WTC11 (cell line): ENCODE measurements at regions not wholly inside any gene's neighbourhood (a gene's known extent, or its start where the extent isn't known, plus 50 kb on each side); places are given as distances from the start of the nearest gene placed in this dataset.

Source experiments
- ATAC-seq: fragments of 200-7000 bp; cut with Tn5 transposase; 2 replicates; pipeline ENCODE4 v1.10.0; 2021; ENCODE audit warnings: mild to moderate bottlenecking, moderate library complexity
- CTCF ChIA-PET: fragments of 300-600 bp; sonication (Branson Sonifier 250); formaldehyde crosslinking; loops from one replicate; lab custom pipeline; 2021; ENCODE audit warnings: antibody characterized with exemption; lab: Charles Lee
- POLR2A ChIA-PET: fragments of 350-600 bp; sonication (Branson Sonifier 250); formaldehyde crosslinking; loops from one replicate; lab custom pipeline; 2021; ENCODE audit warnings: antibody characterized with exemption; lab: Charles Lee
- DNase-seq: peaks from one replicate; pipeline ENCODE4 v3.0.0; 2021; ENCODE audit warnings: low spot score
- H3K27ac Mint-ChIP-seq: 2 replicates; pipeline ENCODE4 v1.8.0; 2021; ENCODE audit warnings: mixed read lengths
- H3K27me3 Mint-ChIP-seq: 2 replicates; pipeline ENCODE4 v1.8.0; 2021; ENCODE audit warnings: low read depth, mild to moderate bottlenecking, moderate library complexity, mixed read lengths
- H3K36me3 Mint-ChIP-seq: 2 replicates; pipeline ENCODE4 v1.8.0; 2021; ENCODE audit warnings: mixed read lengths
- H3K4me1 Mint-ChIP-seq: 2 replicates; pipeline ENCODE4 v1.8.0; 2022; ENCODE audit warnings: mixed read lengths
- H3K4me3 Mint-ChIP-seq: 2 replicates; pipeline ENCODE4 v1.8.0; 2021; ENCODE audit warnings: mild to moderate bottlenecking, moderate library complexity, mixed read lengths
- H3K9me3 Mint-ChIP-seq: 2 replicates; pipeline ENCODE4 v1.8.0; 2021; ENCODE audit warnings: mixed read lengths
- ATF1 ChIP-seq: sonication (generic); formaldehyde crosslinking; IDR thresholded peaks from 2 replicates; pipeline ENCODE4 v1.8.1; 2023; ENCODE audit warnings: mild to moderate bottlenecking, moderate library complexity, missing genetic modification reagents
- CBFB ChIP-seq: sonication (generic); formaldehyde crosslinking; IDR thresholded peaks from 2 replicates; pipeline ENCODE4 v1.8.1; 2022; ENCODE audit warnings: mild to moderate bottlenecking, low read depth, missing genetic modification reagents
- CREM ChIP-seq: sonication (generic); formaldehyde crosslinking; IDR thresholded peaks from 2 replicates; pipeline ENCODE4 v1.8.1; 2022; ENCODE audit warnings: mild to moderate bottlenecking, missing genetic modification reagents, moderate library complexity
- GTF2I ChIP-seq: fragments of 250-450 bp; sonication (Bioruptor Pico); conservative IDR thresholded peaks from 2 replicates; pipeline ENCODE4 v1.4.0; 2021; ENCODE audit warnings: mild to moderate bottlenecking
- HMGXB4 ChIP-seq: sonication (generic); formaldehyde crosslinking; IDR thresholded peaks from 2 replicates; pipeline ENCODE4 v1.8.1; 2023; ENCODE audit warnings: mild to moderate bottlenecking, moderate library complexity, missing genetic modification reagents
- KAT7 ChIP-seq: sonication (generic); formaldehyde crosslinking; IDR thresholded peaks from 2 replicates; pipeline ENCODE4 v1.8.1; 2023; ENCODE audit warnings: missing genetic modification reagents, mild to moderate bottlenecking, borderline replicate concordance
- NFYB ChIP-seq: sonication (generic); formaldehyde crosslinking; conservative IDR thresholded peaks from 2 replicates; pipeline ENCODE4 v1.8.0; 2022; ENCODE audit warnings: low read depth, missing genetic modification reagents
- NR1H2 ChIP-seq: sonication (generic); formaldehyde crosslinking; IDR thresholded peaks from 2 replicates; pipeline ENCODE4 v1.9.0; 2021; ENCODE audit warnings: mild to moderate bottlenecking, moderate library complexity, missing genetic modification reagents
- NR3C1 ChIP-seq: sonication (generic); formaldehyde crosslinking; conservative IDR thresholded peaks from 2 replicates; pipeline ENCODE4 v1.8.1; 2023; ENCODE audit warnings: low read depth, mild to moderate bottlenecking, missing genetic modification reagents
- PRRX2 ChIP-seq: fragments of 250-450 bp; sonication (Bioruptor Pico); IDR thresholded peaks from 2 replicates; pipeline ENCODE4 v1.8.0; 2021; ENCODE audit warnings: mild to moderate bottlenecking
- SMAD3 ChIP-seq: sonication (generic); formaldehyde crosslinking; IDR thresholded peaks from 2 replicates; pipeline ENCODE4 v1.8.0; 2022; ENCODE audit warnings: missing genetic modification reagents, mild to moderate bottlenecking, borderline replicate concordance
- ZBTB43 ChIP-seq: sonication (generic); formaldehyde crosslinking; IDR thresholded peaks from 2 replicates; pipeline ENCODE4 v1.8.1; 2023; ENCODE audit warnings: mild to moderate bottlenecking, missing genetic modification reagents
- ZNF263 ChIP-seq: sonication (generic); formaldehyde crosslinking; IDR thresholded peaks from 2 replicates; pipeline ENCODE4 v1.8.1; 2022; ENCODE audit warnings: low read depth, mild to moderate bottlenecking, moderate library complexity, missing genetic modification reagents
- ZNF423 ChIP-seq: fragments of 250-450 bp; sonication (Bioruptor Pico); IDR thresholded peaks from 2 replicates; pipeline ENCODE4 v2.1.2; 2022; ENCODE audit warnings: mild to moderate bottlenecking, moderate library complexity
- TF ChIP-seq, protein P1 (sequence below): sonication (generic); formaldehyde crosslinking; IDR thresholded peaks from 2 replicates; pipeline ENCODE4 v1.8.1; 2023; ENCODE audit warnings: mild to moderate bottlenecking, missing genetic modification reagents, borderline replicate concordance

DNA sequence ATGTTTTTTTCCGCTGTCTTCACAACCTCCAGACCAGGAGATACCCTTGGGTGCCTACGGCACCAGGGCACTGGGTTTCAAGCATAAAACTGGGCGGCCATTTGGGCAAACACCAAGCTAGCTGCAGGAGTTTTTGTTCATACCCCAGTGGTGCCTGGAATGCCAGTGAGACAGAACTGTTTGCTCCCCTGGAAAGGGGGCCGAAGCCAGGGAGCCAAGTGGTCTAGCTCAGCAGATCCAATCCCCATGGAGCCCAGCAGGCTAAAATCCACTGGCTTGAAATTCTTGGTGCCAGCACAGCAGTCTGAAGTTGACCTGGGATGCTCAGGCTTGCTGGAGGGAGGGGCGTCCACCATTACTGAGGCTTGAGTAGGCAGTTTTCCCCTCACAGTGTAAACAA is 265.3 kb upstream of the ZEB2 start:
- ATAC-seq = no peak
- no peaks in the 10 kb centered on the region for H3K36me3 Mint-ChIP-seq
- ChIA-PET POLR2A (interaction anchor here (0.7 kb wide), 1 partner anchor 116 kb away, joined by 3 read pairs; no protein-coding TSS in a partner anchor), CTCF (no interaction called here)
- no peak overlapping the region for H3K27ac Mint-ChIP-seq
- no peak overlapping the region for H3K4me3 Mint-ChIP-seq
- H3K4me1 Mint-ChIP-seq = no peaks in the 10 kb centered on the region
- H3K27me3 Mint-ChIP-seq = no peaks in the 10 kb centered on the region
- DNase-seq = no peak
- H3K9me3 Mint-ChIP-seq = peaks cover 21% of the 10 kb centered on the region
- TF ChIP-seq ZNF263 (no peak), ZBTB43 (CRISPR knock-in tag) (no peak), NR3C1 (CRISPR knock-in tag) (no peak)

DNA sequence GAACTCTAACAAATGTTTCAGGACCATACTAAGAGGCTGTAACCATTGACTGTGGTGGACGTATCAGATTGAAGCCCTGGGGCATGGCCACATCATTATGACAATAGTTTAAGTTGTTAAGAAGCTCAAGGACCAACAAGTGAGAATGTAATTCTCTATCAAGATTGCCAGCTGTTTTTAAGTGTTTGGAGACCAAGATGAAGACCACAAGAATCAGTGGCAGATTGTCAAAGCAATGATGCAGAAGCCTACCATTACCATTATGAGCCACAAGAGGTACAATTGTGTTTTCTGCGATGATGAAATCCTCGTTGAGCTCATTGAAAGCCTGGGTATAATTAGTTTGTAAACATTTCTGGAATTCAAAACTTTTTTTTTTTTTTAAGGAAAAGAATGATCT is 261.1 kb upstream of the ZEB2 start:
- Mint-ChIP-seq H3K27me3 (no peaks in the 10 kb centered on the region), H3K36me3 (no peaks in the 10 kb centered on the region), H3K9me3 (peaks cover 5% of the 10 kb centered on the region), H3K27ac (no peak overlapping the region), H3K4me3 (no peak overlapping the region), H3K4me1 (0 out of 2 replicates have a peak, but pooled peaks cover under 1% of the 10 kb centered on the region)
- ChIA-PET CTCF (interaction anchor here (0.6 kb wide), 1 partner anchor 650 kb away, joined by 3 read pairs; no protein-coding TSS in a partner anchor), POLR2A (no interaction called here)
- TF ChIP-seq KAT7 (CRISPR knock-in tag) = no peak
- DNase-seq (no peak), ATAC-seq (no peak)

DNA sequence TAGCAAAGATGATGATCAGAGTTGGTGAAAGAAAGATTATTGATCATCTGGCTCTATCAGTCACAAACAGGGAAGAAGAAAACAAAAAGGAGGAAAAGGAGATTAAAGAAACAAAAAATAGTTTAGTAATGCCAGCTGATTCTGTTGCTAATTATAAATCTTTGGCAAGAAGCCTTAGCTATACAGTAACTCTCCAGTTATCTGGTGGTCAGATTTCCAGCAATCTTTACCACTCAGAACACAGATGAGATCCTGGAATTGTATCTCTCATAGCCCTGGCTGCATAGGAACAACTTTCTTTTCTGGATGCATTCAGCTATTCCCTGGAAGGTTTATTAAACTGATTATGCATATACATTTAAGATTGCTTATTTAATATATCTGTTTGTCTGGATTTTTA is 256.8 kb upstream of the ZEB2 start:
- no peak for DNase-seq
- Mint-ChIP-seq H3K4me3 (no peak overlapping the region), H3K4me1 (peaks cover 8% of the 10 kb centered on the region; the same call in 1 of the 2 replicates), H3K36me3 (no peaks in the 10 kb centered on the region), H3K9me3 (no peaks in the 10 kb centered on the region), H3K27me3 (no peaks in the 10 kb centered on the region)
- TF ChIP-seq, protein P1, sequence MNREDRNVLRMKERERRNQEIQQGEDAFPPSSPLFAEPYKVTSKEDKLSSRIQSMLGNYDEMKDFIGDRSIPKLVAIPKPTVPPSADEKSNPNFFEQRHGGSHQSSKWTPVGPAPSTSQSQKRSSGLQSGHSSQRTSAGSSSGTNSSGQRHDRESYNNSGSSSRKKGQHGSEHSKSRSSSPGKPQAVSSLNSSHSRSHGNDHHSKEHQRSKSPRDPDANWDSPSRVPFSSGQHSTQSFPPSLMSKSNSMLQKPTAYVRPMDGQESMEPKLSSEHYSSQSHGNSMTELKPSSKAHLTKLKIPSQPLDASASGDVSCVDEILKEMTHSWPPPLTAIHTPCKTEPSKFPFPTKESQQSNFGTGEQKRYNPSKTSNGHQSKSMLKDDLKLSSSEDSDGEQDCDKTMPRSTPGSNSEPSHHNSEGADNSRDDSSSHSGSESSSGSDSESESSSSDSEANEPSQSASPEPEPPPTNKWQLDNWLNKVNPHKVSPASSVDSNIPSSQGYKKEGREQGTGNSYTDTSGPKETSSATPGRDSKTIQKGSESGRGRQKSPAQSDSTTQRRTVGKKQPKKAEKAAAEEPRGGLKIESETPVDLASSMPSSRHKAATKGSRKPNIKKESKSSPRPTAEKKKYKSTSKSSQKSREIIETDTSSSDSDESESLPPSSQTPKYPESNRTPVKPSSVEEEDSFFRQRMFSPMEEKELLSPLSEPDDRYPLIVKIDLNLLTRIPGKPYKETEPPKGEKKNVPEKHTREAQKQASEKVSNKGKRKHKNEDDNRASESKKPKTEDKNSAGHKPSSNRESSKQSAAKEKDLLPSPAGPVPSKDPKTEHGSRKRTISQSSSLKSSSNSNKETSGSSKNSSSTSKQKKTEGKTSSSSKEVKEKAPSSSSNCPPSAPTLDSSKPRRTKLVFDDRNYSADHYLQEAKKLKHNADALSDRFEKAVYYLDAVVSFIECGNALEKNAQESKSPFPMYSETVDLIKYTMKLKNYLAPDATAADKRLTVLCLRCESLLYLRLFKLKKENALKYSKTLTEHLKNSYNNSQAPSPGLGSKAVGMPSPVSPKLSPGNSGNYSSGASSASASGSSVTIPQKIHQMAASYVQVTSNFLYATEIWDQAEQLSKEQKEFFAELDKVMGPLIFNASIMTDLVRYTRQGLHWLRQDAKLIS = no peak
- TF ChIP-seq NFYB (CRISPR knock-in tag) (no peak), CBFB (CRISPR knock-in tag) (no peak), KAT7 (CRISPR knock-in tag) (no peak), GTF2I (CRISPR knock-in tag) (no peak), NR1H2 (no peak), ATF1 (no peak), ZNF423 (CRISPR knock-in tag) (no peak)
- TF ChIP-seq, all 79 proteins: peak for 0
- ChIA-PET POLR2A (no interaction called here), CTCF (no interaction called here)
- H3K27ac Mint-ChIP-seq = no peak overlapping the region
- no peak for ATAC-seq

GRCh38 chr2:144774809-144775208 is 254.9 kb upstream of the ZEB2 start:
- peaks cover 8% of the 10 kb centered on the region for H3K4me1 Mint-ChIP-seq
- no peaks in the 10 kb centered on the region for H3K36me3 Mint-ChIP-seq
- no peak for ATAC-seq
- H3K27me3 Mint-ChIP-seq = no peaks in the 10 kb centered on the region
- no peak for DNase-seq
- ChIA-PET CTCF (no interaction called here), POLR2A (no interaction called here)
- no peaks in the 10 kb centered on the region for H3K9me3 Mint-ChIP-seq
- H3K27ac Mint-ChIP-seq = no peak overlapping the region
- no peak overlapping the region for H3K4me3 Mint-ChIP-seq
- TF ChIP-seq ATF1 (no peak), CREM (CRISPR knock-in tag) (no peak), PRRX2 (no peak), SMAD3 (CRISPR knock-in tag) (no peak), HMGXB4 (CRISPR knock-in tag) (no peak)
- TF ChIP-seq, all 79 proteins: peak for 0
